ENCODE measurements at regions not wholly inside any gene's neighbourhood (a gene's known extent, or its start where the extent isn't known, plus 50 kb on each side); places are given as distances from the start of the nearest gene placed in this dataset.

- Histone ChIP-seq H3K4me1 (ENCODE audit: control insufficient read depth, extremely low read depth, insufficient read depth, low read length) (no peaks in the 10 kb centered on the region), H3K9me1 (replicated peaks; ENCODE audit: control insufficient read depth, extremely low read depth, insufficient read depth, low read length) (no peaks in the 10 kb centered on the region), H3K4me3 (replicated peaks in 1 of 3; ENCODE audit: insufficient read depth in 1 of 3, low read depth in 1 of 3, low read length in 3 of 3) (no peak overlapping the region), H3K9ac (replicated peaks; ENCODE audit: extremely low read depth, insufficient read depth, low read length) (no peak overlapping the region), H3K27ac (ENCODE audit: insufficient read depth, low read depth, low read length) (no peak overlapping the region), H4K20me1 (replicated peaks; ENCODE audit: control insufficient read depth, extremely low read depth, insufficient read depth, low read length) (no peaks in the 10 kb centered on the region), H3K36me3 (ENCODE audit: control insufficient read depth in 2 of 2, extremely low read depth in 1 of 2, insufficient read depth in 2 of 2, low read length in 2 of 2) (no peaks in the 10 kb centered on the region), H3K9me3 (replicated peaks; ENCODE audit: control insufficient read depth, insufficient read depth, low read length) (peaks cover 2% of the 10 kb centered on the region), H3K27me3 (ENCODE audit: control insufficient read depth in 2 of 2, insufficient read depth in 2 of 2, low read length in 2 of 2) (no peaks in the 10 kb centered on the region), H2AFZ (ENCODE audit: low read depth, low read length) (no peak overlapping the region), H3K4me2 (ENCODE audit: insufficient read depth, low read length) (no peak overlapping the region), H3K79me2 (ENCODE audit: control insufficient read depth, insufficient read depth, low read length) (no peaks in the 10 kb centered on the region)
- TF ChIP-seq, protein P1, sequence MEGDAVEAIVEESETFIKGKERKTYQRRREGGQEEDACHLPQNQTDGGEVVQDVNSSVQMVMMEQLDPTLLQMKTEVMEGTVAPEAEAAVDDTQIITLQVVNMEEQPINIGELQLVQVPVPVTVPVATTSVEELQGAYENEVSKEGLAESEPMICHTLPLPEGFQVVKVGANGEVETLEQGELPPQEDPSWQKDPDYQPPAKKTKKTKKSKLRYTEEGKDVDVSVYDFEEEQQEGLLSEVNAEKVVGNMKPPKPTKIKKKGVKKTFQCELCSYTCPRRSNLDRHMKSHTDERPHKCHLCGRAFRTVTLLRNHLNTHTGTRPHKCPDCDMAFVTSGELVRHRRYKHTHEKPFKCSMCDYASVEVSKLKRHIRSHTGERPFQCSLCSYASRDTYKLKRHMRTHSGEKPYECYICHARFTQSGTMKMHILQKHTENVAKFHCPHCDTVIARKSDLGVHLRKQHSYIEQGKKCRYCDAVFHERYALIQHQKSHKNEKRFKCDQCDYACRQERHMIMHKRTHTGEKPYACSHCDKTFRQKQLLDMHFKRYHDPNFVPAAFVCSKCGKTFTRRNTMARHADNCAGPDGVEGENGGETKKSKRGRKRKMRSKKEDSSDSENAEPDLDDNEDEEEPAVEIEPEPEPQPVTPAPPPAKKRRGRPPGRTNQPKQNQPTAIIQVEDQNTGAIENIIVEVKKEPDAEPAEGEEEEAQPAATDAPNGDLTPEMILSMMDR (IDR thresholded peaks at IDR 0.05; ENCODE audit: extremely low read depth in 1 of 2, insufficient read depth in 1 of 2, low read depth in 1 of 2, low read length in 2 of 2), result no peak
- TF ChIP-seq, protein P2, sequence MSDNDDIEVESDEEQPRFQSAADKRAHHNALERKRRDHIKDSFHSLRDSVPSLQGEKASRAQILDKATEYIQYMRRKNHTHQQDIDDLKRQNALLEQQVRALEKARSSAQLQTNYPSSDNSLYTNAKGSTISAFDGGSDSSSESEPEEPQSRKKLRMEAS (IDR thresholded peaks at IDR 0.05; ENCODE audit: insufficient read depth, insufficient read length), result no peak
- TF ChIP-seq POLR2AphosphoS5 (IDR thresholded peaks at IDR 0.05; ENCODE audit: insufficient read depth, low read depth, low read length) (no peak), JUN (IDR thresholded peaks at IDR 0.05; ENCODE audit: borderline replicate concordance, insufficient read depth, insufficient read length, low read depth) (no peak), EZH2 (IDR thresholded peaks at IDR 0.05; ENCODE audit: borderline replicate concordance, low read depth, low read length, severe bottlenecking) (no peak), POLR2A (IDR thresholded peaks at IDR 0.05; ENCODE audit: low read depth, low read length) (no peak), FOS (IDR thresholded peaks at IDR 0.05; ENCODE audit: borderline replicate concordance, insufficient read depth, low read length) (no peak), GATA2 (IDR thresholded peaks at IDR 0.05; ENCODE audit: insufficient read depth, insufficient read length, low read depth, low read length) (no peak), MYC (IDR thresholded peaks at IDR 0.05; ENCODE audit: low read depth, low read length) (no peak)
- no peak for FAIRE-seq
- dilution Hi-C loops (cut with MboI; ENCODE audit: extremely low pct_ligation_motif_present, low sequenced_read_pairs), result no loop called here
- POLR2A ChIA-PET, result no interaction called here
- CTCF ChIA-PET, result no interaction called here
- no peak for DNase-seq (ENCODE audit: low read depth, low spot score)
- intact Hi-C loops (cut with micrococcal nuclease), result no loop called here
- no TSS peak for BruUV-seq (replicated peaks)
These were observed 153.0 kb upstream of the LRRC4C start for GRCh38 chr11:41612415-41612814.

Measured in endothelial cell of umbilical vein (primary cell).